NB4 (cell line): ENCODE measurements at regions not wholly inside any gene's neighbourhood (a gene's known extent, or its start where the extent isn't known, plus 50 kb on each side); places are given as distances from the start of the nearest gene placed in this dataset.
A peak's percentile ranks its signal among the peaks of the same experiment; 100 is the strongest.

Source experiments
- DNase-seq: peaks from one replicate; pipeline ENCODE4 v3.0.0; 2010; ENCODE audit warnings: low read depth
- H3K4me3 ChIP-seq: one replicate; pipeline ENCODE4 v1.5.1; 2011; ENCODE audit warnings: mild to moderate bottlenecking, low read depth, low read length, moderate library complexity
- CTCF ChIP-seq: IDR thresholded peaks from one replicate; pipeline ENCODE4 v1.5.1; 2012; ENCODE audit warnings: low read depth, low read length
- MAX ChIP-seq: IDR thresholded peaks from 2 replicates; pipeline ENCODE4 v1.6.1; 2011; ENCODE audit warnings: low read depth, low read length
- MYC ChIP-seq: IDR thresholded peaks from 2 replicates; pipeline ENCODE4 v1.6.1; 2011; ENCODE audit warnings: low read depth, low read length
- POLR2A ChIP-seq: IDR thresholded peaks from 2 replicates; pipeline ENCODE4 v1.6.1; 2011; ENCODE audit warnings: mild to moderate bottlenecking; ENCODE audit not compliant: insufficient read length; ENCODE audit errors: extremely low read depth

- TF ChIP-seq CTCF (no peak), MAX (no peak), MYC (no peak), POLR2A (no peak)
- H3K4me3 ChIP-seq: no peak overlapping the region
- no peak for DNase-seq
Measured at GRCh38 chr4:79607979-79608378, 200.0 kb upstream of the GK2 start.

GRCh38 chr4:79604152-79604551, 196.1 kb upstream of the GK2 start:
- peak overlapping the region; percentile 46 for H3K4me3 ChIP-seq
- TF ChIP-seq CTCF (no peak), MYC (no peak), MAX (no peak)
- peak; percentile 75 for DNase-seq

GRCh38 chr4:79603681-79604080, 195.7 kb upstream of the GK2 start:
- H3K4me3 ChIP-seq: peak overlapping the region; percentile 46
- TF ChIP-seq MYC (no peak), POLR2A (no peak), MAX (peak; percentile 43; the same call in 1 of the 2 replicates), CTCF (no peak)
- DNase-seq: peak; percentile 76

- TF ChIP-seq MYC: no peak
- TF ChIP-seq MAX: no peak
- no peak for TF ChIP-seq POLR2A
- TF ChIP-seq CTCF: no peak
- no peak overlapping the region for H3K4me3 ChIP-seq
- DNase-seq: no peak
Measured at GRCh38 chr4:79599691-79600090, 191.7 kb upstream of the GK2 start.

GRCh38 chr4:79598801-79599200, 190.8 kb upstream of the GK2 start:
- DNase-seq: no peak
- no peak for TF ChIP-seq POLR2A
- no peak for TF ChIP-seq MYC
- no peak for TF ChIP-seq MAX
- TF ChIP-seq CTCF: no peak
- H3K4me3 ChIP-seq: no peak overlapping the region

GRCh38 chr4:79598214-79598613, 190.2 kb upstream of the GK2 start:
- DNase-seq: no peak
- H3K4me3 ChIP-seq: no peak overlapping the region
- TF ChIP-seq POLR2A (no peak), MAX (no peak), CTCF (no peak), MYC (no peak)
